Medulla oblongata (tissue), 1 donor: ENCODE measurements at regions not wholly inside any gene's neighbourhood (a gene's known extent, or its start where the extent isn't known, plus 50 kb on each side); places are given as distances from the start of the nearest gene placed in this dataset.

Source experiments
- DNase-seq: peaks from one replicate; pipeline ENCODE4 v3.0.0-alpha.2; 2015; ENCODE audit errors: extremely low spot score

DNA sequence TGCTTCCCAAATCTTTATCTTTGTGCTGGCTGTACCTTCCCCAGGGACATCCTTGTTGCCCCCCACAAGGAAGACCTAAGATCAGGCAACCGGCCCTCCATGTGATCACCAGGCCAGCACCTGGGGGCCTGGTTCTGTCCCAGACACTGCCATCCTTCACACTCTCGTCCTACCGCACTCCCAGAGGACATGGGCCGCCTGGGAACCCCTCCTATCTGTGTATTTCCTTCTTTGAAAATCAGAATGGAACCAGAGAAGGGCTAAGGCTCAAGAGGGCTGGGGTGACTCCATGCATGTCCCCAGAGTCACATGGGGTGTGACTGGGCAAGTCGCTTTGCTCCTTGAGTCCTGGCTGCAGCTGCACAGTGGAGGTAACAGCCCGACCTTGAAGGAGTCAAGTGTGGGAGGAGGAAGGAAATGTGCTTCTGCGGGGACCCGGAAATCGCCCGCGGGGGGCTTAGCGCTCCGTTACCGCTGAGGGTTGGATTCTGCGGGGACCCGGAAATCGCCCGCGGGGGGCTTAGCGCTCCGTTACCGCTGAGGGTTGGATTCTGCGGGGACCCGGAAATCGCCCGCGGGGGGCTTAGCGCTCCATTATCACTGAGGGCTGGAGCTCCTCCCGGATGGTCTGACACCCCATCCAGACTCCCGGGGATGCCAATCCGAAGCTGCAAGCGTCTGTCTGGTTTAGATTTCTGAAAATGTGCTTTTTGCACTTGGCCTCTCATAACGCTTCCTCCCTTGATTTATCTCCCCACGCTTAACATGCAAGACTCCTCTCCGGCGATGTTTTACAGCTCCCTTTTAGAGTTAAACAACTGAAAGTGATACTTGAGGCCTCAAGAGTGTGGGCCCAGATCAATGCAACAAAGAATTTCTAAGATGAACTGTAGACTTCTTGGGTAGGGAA is 278.9 kb downstream of the NPHP4 start:
- DNase-seq = no peak

DNA sequence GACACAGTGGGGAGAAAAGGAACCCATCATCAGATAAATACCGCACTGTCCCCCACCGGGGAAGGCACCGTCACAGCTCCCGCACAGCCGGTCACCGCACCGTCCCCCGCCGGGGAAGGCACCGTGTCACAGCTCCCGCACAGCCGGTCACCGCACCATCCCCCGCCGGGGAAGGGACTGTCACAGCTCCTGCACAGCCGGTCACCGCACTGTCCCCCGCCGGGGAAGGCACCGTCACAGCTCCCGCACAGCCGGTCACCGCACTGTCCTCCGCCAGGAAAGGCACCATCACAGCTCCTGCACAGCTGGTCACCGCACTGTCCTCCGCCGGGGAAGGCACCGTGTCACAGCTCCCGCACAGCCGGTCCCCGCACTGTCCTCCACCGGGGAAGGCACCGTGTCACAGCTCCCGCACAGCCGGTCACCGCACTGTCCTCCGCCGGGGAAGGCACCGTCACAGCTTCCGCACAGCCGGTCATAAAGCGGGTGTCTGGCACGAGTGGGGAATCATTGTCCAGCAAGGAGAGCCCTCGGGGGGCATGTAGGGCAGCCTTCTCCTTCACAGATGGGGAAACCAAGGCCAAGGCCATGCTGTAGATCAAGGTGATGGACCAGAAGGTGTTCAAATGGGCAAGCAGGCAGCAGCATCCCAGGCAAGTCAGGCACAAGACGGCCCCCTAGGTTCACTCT is 280.1 kb downstream of the NPHP4 start:
- DNase-seq = no peak

DNA sequence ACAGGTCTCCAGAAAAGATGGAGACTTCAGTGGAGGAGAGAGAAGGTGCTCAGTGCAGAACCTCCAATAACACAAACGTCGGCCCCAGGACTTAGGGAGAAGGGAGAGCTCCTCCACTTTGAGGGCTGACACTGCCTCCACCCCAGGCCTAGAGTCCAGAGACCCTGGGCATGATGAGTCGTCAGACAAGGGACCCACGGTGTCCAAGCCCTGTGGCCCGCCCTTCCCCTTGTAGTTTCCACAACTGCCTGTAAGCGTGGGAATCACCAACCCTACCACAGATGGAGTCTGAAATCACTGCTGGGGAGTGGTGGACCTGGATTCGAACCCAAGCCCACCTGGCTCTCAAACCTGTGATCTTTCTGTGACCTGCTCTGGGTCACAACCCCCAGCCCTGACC is 281.1 kb downstream of the NPHP4 start:
- no peak for DNase-seq

DNA sequence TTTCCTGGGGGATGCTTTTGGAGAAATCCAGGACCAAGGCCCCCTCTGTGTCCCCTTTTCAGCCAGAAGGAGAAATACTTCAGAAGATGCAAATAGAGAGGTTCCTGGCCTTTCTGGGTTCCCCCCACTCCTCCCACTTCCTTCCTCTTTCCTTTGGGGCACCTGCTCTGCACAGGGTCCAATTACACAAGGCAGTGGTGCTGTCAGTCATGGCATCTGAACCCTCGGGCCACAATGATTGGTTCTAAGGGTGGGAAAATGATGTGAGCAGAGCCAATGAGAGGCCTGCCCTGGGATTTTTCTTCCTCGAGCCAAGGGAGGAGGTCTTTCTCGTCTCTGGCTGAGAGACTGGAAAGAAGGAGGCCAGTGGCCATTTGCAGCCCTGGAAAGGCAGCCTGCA is 282.2 kb downstream of the NPHP4 start:
- no peak for DNase-seq

DNA sequence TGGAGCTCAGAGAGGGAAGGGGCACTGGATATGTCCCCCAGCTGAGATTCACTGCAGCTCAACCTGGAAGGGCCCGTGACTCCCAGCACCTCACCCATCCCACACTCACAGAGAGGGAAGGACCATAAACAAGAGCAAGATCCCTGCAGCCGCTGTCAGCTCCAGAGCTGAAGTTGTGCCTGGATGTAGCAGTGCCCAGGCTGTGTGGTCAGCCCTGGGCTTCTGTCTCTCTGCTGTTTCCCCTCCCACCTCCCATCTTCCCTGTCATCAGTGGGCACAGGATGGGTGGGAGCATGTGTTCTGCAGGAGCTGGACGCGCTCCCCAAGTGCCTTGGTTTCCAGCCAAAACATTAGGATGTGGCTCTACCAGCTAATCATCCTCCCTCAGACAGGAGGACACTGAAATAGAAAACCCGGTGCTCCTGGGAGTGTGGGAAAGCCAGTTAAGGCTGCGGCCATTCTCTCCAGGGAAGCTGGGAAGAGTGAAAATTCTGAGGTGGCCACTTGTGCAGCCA is 282.7 kb downstream of the NPHP4 start:
- no peak for DNase-seq

DNA sequence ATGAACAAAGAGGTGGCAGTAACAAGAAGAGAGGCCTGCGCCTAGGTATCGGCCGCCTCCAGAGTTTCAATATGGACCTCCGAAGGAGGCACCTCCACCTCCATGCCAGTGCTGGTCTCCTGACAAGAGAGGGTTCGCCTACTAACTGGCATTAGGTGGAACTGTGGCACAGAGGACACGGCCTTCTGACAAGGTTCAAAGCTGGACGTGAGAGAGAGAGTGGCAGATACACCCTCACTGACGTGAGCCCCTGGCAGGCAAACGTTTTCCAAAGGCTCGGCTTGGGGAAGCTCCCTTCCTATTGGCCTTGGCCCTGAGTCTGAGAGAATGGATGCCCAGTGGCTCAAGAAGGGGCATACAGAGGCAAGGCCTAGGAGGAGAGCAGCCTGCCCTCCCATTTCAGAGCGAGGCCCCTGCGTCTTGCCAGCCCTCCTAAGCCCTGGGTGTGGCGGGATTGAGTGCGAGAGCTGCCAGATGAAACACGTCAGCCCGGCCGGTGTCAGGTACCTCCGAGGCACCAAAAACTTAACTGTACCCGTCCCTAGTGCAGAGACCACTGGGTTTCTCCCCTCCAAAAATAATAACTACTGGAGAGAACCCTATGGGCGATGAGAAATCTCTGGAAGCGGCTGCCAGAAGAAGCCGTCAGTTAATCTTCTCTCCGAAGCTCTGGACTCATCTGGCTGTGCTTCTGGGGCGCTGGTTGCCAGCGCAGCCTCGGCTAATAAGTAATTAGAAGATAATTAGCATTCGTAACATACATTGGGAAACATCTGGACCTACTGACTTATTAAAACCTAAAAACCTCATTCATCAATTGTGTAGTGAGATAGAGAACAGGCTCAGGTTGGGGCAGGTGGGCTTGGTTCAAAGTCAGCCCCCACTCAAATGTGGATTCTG is 283.6 kb downstream of the NPHP4 start:
- no peak for DNase-seq

DNA sequence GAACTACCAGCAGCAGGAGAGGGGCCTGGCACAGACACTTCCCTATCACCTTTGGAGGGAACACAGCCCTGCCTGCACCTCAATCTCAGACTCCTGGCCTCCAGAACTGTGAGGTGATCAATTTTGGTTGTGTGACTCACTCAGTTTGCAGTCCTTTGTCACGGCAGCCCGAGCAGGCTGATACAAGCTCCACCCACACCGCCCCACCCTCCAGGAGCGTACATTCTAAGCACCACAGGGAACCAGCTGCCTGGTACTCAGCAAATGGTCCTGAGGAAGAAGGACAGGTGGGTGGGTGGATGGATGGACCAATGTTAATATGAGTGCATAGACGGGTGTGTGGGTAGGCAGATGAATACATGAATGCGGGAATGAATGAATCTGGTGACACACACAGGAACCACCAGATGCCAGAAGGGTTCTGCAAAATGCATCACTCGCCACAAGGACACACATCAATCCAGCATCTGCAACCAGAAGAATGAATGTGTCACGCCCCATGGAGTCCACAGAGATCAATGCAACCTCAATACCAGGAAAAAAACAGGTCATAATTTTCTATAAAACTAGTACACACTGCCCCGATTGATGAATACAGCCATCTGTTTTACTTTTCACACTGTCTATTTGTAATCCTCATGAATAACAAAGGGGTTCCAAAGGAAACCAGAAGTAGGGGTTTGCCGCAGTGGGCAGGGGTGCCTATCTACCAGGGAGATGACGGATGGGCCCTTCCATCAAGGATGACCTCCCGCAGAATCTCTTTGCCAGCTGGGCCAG is 284.5 kb downstream of the NPHP4 start:
- DNase-seq = no peak

DNA sequence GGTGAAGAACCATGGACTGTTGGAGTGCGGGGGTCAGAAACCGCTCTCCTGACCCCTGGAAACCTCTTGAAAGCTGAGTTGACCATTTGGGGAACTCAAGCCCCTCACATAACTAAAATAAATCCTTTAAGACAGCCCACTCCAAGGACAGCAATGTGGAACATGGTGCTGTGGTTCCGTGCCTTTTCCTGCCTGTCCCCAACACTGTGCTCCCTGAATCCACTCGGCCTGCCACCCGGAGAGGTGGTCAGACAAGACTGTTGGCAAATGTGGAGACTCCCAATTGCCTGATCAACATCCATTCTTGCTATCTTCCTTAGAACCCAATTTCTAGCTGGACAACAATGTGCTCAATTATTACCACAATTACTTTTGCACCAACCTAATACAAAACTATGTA is 286.0 kb downstream of the NPHP4 start:
- DNase-seq = no peak

DNA sequence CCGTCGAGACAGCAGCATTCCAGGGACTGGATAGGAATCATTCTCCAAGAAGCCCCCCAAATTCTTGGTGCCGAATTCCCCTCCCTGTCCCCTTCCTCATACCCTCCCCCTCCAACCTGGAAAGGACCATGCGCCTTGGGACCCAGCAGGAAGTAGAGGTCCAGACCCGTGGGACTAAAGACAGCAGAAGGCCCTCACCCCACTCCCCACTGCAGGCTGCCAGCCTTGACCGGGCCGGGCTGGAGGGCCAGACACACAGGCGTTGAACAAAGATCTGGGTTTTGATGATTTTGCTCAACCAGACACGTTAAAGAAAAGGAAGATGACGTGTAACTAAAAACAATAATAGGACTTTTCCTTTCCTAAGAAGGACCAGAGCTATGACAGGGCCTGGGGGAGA is 286.5 kb downstream of the NPHP4 start:
- DNase-seq = no peak

DNA sequence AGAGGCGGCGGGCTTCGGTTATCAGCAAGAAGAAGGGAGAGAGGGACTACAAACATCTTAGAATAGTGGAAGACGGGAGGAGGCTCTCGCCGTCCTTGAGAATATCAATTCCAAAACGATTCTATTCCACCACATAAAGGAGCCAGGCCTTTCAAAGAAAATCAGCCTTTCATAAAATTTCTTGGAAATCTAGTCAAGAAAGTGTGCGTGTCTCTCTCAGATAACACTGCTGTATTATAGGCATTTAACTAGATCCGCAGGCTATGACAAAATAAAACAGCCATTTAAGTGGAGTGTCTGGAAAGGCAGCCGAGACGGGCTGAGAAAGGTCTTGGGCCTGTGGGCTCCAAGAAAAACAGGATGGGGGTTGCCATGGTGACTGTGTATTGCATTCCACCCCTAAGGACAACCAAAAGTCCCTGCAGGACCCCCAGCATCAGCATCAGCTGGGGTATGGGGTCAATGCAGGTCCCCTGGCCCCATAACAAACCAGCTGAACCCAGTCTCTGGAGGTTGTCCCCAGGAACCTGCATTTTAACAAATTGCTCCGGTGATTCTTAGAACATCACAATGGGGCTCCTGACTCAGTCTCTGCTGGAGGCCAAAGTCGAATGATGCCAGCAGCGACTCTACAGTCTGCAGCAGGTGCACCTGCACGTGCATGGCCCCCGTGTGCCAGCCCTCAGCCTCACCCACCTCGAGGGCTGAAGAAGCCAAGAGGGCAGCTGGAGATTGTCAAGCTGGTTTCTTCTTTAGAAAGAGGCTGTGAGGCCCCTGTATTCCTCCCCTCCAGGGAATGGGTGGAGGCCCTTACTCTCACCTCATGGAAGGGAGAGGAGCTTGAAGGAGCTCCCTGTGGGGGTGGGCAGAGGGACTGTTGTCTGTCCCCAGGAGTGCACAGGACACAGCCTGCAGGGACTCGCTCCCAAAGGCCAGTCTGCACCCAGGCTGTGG is 287.4 kb downstream of the NPHP4 start:
- no peak for DNase-seq

DNA sequence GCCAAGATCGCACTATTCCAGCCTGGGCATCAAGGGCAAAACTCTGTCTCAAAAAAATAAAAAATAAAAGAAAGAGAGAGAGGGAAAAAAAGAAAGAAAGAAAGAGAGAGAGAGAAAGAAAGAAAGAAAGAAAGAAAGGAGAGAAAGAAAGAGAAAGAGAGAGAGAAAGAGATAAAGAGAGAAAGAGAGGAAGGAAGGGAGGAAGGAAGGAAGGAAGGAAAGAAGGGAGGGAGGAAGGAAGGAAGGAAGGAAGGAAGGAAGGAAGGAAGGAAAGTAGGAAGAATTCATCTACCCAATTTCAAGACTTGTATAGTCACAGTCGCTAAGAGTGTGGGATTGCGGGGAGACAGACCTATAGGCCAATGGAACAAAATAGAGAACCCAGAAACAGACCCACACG is 290.6 kb downstream of the NPHP4 start:
- DNase-seq = no peak

DNA sequence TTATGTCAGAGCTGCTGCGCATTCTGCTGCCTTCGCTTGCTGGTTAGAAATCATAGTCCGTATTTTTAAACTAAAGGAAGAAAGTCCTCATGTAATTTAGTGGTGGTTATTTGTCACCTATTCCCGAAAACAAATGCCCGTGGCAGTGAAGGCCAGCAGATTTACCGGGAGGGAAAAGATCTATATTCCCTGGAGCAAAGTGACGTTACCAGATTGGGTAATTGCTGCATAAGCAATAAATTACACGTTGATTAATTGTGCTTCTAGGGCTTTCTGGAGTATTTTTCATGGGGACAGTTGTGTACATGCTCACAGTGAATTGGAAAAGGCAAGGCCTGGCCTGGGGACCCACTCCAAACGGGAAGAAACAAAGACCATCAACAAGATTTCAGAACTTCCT is 298.7 kb downstream of the NPHP4 start:
- DNase-seq = no peak

DNA sequence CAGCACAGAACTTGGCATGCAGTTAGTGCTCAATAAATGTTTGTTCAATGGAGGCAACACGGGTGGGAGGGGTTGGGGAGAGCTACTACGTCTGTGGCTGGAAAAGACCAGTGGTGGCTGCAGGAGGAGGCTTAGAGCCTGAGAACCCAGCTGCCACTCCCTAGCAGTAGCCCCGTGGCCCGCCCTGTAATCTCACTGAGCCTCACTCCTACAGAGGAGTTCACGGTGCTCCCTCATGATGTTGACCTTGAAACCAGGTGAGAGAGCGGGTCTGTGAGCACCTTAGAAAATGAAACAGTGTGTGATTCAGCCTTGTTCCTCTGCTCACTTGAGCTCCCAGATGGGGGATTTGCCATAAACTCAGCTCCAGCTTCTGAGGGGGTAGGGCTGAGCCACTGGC is 299.6 kb downstream of the NPHP4 start:
- no peak for DNase-seq

DNA sequence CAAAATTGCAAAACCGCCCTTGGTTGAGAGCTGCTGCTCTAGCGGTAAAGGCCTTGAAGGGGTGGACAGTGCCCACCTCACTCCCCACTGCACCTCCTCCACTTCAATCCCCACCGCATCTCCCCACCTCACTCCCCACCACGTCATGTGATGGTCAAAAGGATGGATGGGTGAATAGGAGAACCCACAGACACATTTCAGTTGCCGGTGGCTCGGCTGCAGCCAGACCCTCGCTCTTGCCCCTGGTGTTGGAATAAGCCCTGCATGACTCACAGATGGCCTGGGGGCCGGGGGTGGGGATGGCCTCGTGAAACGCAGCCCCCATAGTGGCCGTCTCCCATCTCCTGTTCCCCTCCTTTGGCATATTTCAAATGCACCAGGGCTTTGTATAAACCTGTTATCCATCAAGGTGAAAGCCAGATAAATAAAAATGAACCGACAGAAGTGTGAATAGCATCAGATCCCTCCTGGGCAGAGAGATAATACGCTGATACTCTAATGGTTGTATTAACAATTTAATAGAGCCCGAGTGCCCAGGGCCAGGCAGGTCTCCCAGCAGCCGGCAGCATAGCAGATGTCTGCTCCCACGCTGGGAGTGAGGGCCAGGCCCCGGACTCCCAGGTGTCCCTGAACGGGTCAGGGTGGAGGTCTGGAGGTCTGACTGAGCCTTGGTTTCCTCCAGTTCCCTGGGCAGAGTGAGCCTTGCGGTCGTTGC is 300.3 kb downstream of the NPHP4 start:
- no peak for DNase-seq

DNA sequence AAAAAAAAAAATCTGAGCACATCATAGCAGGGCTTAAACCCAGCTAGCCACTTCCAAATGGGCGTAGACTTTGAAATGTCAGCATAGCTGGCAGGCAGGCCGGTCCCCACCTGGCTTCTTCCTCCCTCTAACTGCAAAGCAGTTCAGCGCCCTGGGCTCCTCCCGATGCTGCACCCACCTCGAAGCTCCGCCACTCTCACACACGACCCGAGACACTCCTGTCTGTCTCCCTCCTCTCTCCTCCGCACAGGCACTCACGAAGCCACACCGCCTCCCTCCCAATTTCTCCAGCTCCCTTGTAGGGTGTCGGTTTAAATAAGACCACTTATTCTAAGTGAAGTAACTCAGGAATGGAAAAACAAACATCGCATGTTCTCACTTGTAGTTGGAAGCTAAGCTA is 301.3 kb downstream of the NPHP4 start:
- DNase-seq = no peak

DNA sequence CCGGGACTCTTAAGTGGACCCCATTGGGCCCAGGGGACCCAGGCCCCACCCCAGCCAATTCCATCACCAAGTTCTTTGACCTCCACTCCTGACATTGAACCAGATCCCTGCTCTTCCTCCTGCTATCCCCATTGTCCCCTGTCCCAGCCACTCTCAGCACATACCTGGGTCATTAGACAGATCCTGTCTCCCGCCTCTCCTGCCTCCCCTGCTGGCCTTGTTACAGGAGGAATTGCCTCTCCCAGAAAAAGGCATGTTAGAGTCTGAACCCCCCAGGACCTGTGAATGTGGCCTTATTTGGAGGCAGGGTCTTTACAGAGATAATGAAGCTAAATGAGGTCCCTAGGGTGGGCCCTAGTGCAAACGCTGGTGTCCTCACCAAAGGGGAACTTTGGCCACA is 301.9 kb downstream of the NPHP4 start:
- DNase-seq = no peak

DNA sequence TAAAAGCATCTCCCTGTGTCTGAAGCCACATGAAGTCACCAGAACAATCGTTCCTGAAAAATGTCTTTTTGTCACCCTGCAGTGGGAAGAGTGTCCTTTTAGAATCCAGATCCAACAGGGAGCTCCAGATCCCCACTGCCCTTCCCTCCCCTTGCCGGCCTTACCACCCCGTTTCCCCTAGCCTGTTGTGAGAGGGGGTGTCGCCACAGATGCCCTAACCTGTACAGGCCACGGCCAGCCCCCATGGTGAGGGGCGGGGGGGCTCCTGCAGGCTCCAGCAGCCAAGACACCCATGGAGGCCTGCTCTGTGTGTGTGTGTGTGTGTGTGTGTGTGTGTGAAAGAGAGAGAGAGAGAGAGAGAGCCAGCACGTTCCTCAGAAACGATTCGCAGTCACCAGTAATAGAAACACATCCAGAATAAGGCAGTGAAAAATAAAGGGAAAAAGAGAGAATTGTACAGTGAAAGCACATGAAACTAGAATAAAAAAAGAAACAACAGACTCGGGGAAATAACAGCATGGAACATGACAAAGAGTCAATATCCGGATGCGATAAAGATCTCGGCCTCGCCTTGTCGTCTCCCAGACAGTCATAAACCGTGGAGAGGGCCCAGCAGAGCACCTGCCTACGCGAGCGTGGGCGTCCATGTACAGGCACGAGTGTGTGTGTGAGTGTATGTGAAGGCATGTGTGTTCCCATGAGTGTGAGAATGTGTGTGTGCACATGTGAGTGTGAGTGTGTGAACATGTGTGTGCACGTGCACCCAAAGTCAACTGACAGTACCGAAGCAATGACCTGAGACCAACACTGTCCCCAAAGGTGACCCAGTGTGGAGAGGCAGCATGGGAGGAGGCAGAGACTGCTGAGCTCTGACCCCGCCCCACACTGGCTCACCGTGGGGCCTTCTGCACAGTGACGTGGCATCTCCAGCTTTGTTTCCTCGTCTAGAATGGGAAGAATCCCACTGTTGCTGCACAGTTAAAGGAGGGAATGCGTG is 303.8 kb downstream of the NPHP4 start:
- no peak for DNase-seq
